HG03460 (cell line): ENCODE measurements at regions not wholly inside any gene's neighbourhood (a gene's known extent, or its start where the extent isn't known, plus 50 kb on each side); places are given as distances from the start of the nearest gene placed in this dataset.

Experiments
- ATAC-seq: cut with Tn5 transposase; IDR thresholded peaks from one replicate; pipeline ENCODE4 v1.9.1; 2021; ENCODE audit not compliant: unreplicated experiment

DNA sequence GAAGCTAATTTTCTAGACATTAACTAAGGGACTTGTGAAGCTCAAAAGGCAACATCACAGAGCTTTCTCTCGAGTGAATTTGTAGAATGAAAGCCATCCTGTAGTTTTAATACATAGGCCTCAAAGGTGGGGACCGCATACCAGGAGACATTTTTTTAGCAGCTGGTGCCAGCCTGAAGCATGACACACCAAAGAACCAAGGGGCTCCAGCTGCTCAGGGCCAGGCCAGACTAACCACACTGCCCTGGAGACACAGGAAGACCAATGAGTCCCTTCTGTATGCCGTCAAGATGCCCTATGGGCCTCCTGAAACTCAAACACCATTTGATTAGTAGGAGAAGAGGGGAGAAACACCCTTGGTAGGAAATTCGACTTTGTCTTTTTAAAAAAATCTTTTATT lies 113.9 kb upstream of the CACNA1E start:
- no peak for ATAC-seq

DNA sequence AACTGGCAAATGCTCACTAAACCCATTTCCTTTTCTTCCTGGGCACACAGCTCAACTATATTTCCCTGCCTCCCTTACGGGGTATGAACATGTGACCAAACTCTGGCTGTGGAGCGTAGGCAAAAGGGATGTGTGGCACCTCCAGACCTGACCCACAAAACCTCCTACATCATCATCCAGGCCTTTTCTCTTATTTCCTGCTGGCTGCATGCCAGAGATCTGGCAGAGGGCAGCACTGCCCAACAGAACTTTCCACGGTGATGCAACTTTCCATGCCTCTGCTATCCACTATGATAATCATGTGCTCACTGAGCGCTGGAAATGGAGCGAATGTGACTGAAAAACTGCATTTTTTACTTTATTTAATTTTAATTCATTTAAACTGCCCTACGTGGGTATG lies 99.6 kb upstream of the CACNA1E start:
- ATAC-seq: no peak

DNA sequence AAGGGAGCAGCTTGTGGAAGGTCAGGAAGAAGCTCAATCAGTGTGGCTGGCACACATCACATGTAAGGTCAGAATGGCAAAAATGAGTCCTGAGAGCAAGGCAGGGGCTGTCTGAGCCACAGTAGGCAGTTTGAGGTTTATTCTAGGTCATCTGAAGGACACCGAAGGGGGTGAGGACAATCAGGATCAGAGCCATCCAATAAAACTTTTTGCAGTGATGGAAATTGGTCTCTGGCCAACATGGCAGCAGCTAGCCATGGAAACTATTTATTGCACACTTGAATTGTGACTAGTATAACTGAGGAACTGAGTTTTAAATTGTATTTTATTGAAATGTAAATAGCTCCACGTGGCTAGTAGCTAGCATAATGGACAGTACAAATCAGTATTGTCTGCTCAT lies 97.0 kb upstream of the CACNA1E start:
- ATAC-seq: no peak

DNA sequence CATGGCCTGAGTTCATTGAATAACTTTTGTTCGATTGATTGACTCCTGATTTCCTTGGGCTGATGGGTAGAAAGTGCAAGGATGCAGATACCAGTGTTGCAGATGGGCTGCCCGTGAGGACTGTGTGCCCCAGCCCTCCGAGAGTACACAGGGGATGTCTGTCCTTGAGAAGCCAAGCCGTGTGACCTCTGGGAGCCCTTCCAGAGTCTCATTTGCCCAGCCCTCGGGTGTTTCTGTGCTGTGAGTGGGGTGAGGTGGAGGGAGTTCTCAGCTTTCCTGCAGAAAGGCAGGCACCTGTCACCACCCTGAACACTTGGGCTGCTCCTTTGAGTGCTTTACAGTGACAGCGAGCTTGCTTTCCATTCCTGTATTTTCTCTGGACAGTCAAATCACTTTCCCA lies 96.4 kb upstream of the CACNA1E start:
- ATAC-seq: no peak

DNA sequence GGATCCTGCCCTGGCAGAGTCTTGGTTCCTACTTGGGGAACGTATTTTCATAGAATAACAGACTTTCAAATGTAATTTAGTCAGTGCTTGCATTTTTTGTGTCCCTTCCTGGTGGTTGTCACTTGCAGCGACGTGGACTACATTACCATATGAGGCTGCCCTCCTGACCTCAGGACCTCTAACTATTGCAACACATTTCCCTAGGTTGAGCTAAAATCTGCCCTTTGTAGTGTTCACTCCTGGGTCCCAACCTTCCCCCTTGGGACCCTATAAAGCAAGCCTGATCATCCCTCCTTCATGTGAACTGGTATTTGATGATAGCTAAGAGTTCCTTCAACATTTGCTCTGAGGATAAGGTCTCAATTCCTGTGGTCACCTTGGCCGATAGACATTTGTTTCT lies 95.6 kb upstream of the CACNA1E start:
- ATAC-seq: no peak

DNA sequence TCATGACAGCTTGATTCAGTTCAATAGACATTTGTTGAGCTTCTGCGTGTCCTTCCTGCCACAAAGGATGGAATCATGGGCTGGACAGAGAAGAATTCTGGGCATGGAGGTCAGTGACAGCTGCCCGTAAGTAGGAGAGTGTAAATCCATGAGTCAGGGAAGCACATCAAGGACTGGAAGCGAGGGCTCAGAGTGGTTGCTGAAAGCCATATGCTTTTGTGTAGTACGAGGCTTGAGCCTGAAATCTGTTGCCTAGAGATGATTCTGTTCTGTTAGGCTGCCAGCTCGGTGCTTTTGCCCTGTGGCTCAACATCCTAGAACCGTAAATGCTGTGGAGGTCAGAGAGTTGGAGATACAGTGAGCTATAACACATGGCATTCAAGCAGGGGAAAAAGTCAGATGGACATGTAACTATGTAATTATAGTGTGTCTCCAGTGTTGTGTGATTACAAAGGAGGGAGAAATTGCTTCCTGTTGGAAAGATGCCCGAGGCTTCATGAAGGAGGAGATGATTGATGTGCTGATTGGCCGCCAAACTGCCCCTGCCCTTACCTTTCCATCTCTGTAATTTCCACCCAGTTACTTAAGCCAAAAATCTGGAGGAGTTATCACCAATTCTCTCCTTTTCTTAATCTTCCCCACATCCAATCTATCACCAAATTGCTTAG lies 92.8 kb upstream of the CACNA1E start:
- ATAC-seq: no peak

DNA sequence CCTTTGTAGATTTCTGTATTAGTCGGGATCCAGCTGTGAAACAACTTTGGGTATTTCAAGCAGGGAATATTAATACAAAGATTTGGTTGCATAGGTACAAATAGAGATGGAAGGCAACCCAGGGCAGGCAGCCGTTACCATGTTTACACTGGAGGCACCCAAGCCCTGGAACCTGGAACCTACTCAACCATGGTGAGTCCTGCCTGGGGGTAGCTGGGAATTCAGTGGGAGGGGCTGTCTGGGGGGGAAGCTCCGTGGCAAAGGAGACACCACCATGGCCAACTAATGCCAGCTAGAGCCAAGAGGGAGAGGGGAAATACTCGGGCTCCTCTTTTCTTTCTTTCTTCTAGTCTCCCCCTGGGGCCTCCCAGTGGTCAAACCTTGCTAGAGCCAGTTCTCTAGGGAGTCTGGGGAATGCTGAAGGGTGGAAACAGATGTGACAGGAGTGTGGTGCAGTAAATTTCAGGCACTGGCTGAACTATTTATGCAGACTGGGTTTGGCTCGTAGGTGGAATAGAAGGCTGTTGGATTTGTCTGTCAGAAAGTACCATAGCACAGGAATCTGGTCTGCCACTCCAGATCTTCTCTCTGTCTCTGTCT lies 91.9 kb upstream of the CACNA1E start:
- no peak for ATAC-seq

DNA sequence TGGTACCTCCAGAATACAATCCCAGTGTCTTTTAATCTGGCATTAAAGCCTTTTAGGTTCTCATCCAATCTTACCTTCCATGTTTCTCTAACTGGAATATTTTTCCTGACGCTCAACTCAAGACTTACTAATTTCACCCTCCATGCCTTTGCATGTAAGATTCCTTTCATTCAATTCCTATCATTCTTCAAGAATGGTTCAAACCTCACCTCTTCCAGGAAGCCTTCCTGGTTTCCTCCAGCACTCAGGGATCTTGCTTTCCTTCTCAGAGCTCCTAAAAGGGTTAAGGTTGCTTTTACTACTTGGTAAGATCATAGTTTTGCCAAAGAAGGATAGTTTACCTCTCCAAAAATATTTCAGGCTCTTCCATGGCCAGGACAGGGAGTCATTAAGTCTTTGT lies 91.2 kb upstream of the CACNA1E start:
- ATAC-seq: no peak

DNA sequence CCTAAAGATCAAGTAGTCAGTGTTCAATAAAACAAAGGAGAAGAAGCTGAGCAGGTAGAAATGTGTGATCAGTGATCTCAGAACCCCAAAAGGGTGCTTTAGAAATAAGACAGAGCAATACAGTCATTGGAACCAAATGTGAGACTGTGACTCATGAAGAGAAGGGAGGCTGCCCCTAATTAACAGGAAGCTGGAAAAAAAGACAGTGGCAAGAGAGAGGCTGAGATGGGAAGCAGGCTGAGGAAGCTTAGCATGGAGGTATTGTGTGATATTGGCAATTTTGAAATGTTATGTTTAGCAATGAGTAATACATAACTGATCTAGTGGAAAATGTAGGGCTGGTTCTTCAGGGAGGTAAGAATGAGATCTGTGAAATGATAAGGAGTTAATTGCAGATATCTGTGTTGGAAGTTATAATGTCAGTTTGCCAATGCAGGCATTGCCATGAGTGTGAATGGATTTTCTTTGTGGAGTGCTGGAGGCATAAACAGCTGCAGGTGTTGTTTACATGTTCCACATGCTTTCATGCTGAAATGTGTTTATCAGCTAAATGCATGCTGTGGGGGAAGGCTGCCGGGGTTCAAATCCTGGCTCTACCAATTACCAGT lies 90.6 kb upstream of the CACNA1E start:
- no peak for ATAC-seq

DNA sequence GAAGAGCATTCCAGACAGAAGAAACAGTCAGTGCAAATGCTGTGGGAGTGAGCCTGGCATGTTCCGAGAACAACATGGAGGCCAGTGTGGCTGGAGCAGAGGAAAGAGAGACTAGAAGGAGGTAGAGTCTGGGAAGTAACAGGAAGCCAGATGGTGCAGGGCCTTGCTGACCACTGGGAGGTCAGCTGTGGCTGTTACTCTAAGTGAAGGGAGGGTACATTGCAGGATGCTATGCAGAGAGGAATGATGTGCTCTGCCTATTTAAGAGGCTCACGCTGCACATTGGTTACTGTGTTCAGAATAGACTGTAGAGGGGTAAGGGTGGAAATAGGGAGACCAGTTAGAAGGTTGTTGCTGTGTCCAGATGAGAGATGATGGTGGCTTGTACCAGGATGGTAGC lies 88.6 kb upstream of the CACNA1E start:
- no peak for ATAC-seq

DNA sequence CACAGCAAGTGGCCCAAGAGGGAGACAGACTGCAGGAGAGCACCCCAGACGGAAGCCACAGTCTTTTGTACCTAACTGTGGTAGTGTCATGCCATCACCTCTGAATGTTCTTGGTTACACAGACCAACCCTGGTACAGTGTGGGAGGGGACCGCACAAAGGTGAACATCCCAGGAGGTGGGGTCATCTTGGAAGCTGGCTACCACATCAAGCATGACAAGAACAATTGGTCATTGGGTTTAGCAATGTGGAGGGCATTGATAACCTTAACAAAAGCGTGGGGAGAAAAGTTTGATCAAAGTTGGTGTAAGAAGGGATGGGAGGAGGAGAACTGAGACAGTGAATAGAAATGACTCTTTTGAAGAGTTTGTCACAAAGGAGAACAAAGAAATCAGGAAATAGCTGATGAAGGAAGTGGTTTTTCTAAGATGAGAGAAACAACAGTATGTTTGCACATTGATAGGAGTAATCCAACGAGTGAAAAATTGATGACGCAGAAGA lies 87.1 kb upstream of the CACNA1E start:
- no peak for ATAC-seq

DNA sequence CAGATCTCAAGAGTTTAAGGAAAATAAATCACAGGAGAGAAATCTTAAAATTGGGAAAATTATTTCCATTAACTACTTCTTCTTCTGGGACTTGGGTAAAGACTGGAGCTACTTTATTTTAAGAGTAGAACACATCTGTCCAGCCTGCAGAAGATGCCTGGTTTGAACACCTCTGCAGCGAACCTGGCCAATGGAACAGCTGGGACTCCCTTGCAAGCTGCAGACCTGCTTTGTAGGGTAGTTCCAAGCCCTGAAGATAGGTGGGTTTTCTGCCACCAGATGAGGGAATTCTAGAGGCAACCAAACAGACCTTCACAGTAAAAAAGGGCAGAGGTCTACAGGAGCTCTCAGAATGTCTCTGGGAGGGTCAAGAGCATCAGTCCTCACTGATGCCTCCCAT lies 86.5 kb upstream of the CACNA1E start:
- no peak for ATAC-seq

DNA sequence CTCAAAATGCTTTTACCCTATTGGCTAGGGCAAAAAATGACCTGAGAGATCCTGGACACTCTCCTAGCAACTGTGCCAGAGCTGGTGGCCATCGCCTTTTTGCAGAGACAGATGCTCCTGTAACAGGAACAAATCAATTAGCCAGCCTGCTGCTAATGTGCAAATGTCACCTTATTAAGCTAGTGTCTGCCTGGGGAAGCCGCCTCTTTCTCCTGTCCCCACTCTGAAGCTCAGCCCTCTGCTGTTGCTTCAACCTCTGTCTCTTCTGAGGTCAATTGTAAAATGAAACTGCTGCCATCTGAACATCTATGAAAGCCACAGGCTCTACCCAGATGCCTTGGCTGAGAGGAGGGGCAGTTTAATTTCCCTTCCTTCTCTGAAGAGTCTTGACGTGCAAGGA lies 85.5 kb upstream of the CACNA1E start:
- ATAC-seq: peak; percentile 57

DNA sequence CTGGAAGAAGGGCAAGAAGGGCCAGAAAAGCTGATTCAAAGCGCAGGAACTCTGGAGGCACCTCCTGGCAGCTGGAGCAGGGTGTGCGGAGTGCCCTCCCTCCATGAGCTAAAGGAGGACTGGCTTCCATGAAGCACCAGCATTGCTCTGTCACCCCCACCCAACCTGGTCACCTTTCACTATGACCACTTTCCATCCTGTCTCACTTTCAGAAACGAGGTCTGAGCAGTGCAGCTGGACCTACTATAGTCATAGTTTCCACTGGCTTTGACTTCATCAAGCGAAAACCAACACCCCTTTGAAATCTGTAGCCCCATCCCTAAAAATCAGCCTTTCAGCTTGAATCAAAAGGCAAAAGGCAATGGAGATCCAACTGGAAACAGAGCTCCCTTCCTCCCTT lies 84.8 kb upstream of the CACNA1E start:
- ATAC-seq: peak; percentile 90

DNA sequence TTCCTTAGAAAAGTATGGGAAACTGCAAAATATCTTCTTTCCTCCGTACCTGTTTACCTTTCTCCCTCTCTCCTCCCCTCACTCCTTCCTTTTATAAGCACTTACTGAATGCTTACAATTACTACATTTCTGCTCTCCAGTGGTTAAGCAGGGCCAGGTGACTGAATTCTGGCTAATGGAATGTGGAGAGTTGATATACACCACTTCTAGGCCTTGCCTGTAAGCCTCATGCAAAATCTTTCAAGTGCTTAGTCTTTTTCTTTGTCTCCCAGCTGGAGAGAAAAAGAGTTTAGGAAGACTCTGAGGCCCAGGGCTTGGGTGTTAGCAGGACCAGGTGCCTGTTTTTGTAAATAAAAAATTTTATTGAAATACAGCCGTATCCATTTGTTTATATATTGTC lies 77.7 kb upstream of the CACNA1E start:
- ATAC-seq: no peak

DNA sequence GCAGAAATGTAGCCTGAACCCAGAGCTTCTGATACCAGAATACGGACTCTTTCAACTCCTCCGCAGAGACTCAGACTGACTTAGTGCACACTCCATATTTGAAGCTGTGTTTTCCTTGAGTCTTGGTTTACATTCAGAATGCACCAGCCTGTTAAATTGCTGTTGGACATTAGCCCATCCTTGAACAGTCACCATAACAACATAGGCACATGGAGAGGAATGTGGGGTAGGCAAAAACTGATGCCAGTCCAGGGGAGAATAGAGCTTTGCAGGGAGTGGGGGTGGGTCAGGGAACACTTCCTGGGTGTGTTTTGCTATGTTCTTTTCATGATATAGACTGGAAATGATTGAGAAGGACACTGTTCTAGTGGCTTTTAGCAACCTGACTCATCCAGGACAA lies 76.3 kb upstream of the CACNA1E start:
- no peak for ATAC-seq

DNA sequence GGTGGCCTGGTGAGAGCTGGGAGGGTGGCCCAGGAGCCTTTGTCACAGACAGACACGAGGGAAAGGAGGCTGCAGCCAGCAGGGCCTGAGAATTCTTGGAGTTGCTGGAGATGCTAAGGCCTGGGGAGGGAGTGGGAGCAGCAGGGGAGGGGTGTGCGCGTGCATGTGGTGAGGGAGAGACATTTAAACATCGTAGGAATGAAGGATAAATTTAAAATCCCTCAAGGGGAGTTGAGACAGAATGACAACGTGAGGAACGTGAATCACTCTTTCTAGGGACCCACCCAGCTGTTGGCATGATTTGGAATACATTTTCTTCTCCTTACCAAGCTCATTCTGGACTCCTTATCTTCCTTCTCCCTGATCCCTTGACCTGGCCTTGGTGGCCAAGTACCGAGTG lies 73.3 kb upstream of the CACNA1E start:
- no peak for ATAC-seq

DNA sequence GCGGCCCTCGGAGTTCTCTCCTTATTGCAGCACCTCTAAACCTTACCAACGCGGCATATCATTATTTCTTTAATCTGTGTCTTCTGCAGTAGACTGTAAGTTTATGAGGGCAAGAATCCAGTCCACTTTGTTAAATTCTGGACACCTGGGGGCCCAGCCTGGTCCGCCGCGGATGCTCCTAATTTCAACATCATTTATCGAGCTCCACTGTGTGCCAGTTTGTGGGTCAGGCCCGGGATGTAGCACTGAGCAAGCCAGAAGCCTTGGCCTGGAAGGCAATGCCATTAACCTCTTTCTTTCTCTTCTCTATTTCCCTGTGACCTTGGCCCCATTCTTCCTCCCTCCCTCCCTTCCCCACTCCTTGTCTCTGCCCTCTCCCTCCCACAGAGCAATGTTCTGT lies 70.6 kb upstream of the CACNA1E start:
- ATAC-seq: no peak

DNA sequence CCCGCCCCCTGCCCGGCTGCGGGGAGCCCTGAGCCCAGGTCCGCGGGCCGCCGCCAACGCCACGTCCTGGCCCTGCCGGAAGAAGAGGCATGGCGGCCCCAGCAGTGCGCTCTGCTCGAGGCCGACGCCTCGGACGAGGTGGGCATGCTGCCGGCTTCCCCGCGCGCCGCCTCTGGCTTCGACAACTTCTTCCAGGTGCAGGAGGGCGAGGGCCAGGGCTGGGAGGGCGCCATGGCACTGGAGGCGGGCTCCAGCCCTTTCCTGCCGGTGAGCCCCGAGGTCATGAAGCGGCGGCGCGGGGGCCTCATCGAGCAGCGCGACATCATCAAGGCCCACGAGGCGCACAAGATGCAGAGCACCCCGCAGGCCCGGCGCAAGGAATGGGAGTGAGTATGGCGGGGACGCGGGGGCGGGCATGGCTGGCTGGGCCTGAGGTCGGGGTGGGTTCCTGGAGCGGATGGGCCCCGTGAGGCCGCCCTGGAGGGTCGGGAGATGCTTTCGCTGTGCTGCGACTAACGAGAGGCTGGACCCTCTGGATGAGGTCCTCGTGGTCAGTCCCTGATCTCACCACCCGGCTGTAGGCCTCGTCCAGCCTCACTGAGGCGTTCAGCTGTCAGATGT lies 70.0 kb upstream of the CACNA1E start:
- ATAC-seq: no peak

DNA sequence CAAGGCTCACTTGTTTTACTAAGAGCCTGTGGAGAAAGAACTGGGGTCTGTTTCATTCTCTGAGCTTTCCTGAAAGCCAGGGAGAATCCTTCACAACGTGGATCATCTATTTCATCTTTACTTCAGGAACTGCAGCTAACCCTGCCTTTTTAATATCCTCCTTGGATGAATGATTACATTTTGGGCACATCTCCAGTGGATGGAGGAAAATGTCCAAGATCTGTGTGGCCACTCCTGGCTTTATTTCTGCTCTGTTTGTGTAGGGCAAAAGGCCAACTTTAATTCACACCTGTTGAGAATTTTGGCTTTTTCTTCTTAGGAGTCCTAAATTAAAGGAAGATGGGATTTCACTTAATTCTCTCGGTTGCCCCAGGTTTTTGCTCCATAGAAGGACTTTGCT lies 69.5 kb upstream of the CACNA1E start:
- ATAC-seq: no peak

DNA sequence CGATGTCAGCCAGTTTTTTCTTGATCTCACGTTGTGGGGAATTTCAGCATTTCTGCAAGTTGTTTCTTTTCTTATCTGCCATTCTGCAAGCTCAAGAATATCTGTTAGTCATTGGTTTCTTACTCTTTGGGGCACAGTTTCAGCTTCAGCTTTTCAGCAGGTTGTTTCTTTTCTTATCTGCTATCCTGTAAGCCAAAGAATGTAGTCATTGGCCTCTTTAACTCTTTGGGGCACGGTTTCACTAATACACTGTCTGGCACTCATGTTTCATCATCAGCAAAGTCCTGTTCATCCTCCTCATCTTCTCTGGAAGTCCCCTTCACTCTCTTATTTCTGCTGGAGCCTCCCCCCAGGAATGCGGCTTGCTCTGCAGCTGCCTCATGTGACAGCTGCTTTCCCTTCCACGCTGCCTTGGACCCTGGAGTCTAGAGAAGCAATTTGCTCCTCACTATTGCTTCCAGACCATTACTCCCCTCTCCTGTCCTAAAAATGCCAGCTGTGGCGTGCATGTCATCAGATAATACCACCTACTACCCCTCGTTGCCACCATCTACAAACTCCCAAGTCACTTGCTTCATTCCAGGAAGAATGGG lies 67.0 kb upstream of the CACNA1E start:
- no peak for ATAC-seq

DNA sequence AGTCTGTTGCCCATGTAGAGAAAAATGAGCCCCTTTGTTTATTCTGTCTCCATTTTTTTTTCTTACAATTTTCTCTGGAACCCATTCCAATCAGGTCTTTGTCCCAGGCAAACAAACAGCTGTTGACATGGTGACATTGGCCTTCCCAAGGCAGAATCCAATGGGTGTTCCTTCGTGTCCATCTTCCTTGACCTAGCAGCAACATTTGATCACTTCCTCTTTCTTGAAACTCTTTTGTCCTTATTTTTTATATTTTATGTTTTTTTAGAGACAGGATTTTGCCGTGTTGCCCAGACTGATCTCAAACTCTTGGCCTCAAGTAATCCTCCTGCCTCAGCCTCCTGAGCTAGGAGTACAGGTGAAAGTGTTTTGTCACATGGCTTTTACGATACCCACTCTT lies 65.4 kb upstream of the CACNA1E start:
- ATAC-seq: no peak
